Nephron progenitor cell (in vitro differentiated cells): ENCODE measurements at regions not wholly inside any gene's neighbourhood (a gene's known extent, or its start where the extent isn't known, plus 50 kb on each side); places are given as distances from the start of the nearest gene placed in this dataset.

Source experiments
- DNase-seq: peaks from one replicate; pipeline ENCODE4 v3.0.0; 2021
- H3K27ac Mint-ChIP-seq: 2 replicates; pipeline ENCODE4 v1.8.0; 2021; ENCODE audit warnings: mild to moderate bottlenecking, moderate library complexity, mixed read lengths
- H3K27me3 Mint-ChIP-seq: 2 replicates; pipeline ENCODE4 v1.8.0; 2021; ENCODE audit warnings: mild to moderate bottlenecking, low read depth, mixed read lengths; ENCODE audit not compliant: poor library complexity
- H3K36me3 Mint-ChIP-seq: 2 replicates; pipeline ENCODE4 v1.8.0; 2021; ENCODE audit warnings: low read depth, mixed read lengths
- H3K4me1 Mint-ChIP-seq: 2 replicates; pipeline ENCODE4 v1.8.0; 2021; ENCODE audit warnings: mixed read lengths
- H3K4me3 Mint-ChIP-seq: 2 replicates; pipeline ENCODE4 v1.8.0; 2021; ENCODE audit warnings: mild to moderate bottlenecking, moderate library complexity, mixed read lengths
- H3K9me3 Mint-ChIP-seq: 2 replicates; pipeline ENCODE4 v1.8.0; 2021; ENCODE audit warnings: mild to moderate bottlenecking, moderate library complexity, mixed read lengths
- TF ChIP-seq, protein P1 (sequence below): fragments of 200-600 bp; sonication (generic); IDR thresholded peaks from 2 replicates; pipeline ENCODE4 v1.5.0; 2021; ENCODE audit warnings: antibody characterized with exemption

DNA sequence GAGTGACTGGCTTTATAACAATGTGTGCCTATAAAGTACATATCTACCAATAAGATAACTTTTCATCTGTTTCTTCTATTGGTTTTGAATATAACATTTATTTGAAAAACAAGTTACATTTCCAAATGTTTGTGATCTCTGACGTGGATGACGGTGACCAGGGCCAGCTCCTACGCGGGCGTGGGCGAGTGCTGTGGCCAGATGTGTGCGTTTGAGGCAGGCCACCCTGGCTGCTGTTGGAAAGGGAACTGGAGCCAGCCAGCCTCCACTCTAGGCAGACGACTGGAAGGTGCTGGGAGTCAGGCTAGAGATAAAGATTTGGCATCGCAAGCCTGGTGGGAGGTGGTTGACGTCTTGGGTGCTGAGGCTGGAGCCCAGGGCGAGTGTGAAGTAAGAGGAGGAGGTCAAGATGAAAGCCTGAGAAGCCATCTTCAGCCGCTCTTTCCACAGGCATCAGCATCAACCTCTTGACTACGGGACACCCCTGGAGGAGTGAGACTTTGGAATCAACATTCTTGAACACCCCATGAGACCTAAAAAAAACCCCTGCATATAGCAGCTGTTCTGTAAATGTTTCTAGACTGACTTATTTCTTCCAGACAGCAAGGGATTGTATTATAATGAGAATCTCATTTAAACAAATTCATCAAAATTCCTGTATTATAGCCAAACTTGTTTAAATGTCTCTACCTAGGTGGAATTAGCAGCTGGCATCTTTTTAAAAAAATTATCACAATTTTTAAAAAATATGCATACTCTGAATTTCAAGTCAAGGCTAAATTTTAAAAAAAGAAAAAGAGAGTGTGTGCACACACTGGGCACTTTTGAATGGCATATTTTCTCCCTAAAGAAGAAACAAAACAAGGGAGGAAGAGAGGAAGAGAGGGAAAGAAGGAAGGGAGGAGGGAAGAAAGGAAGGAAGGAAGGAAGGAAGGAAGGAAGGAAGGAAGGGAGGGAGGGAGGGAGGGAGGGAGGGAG, 112.5 kb upstream of the SLC44A3 start:
- no peak overlapping the region for H3K4me3 Mint-ChIP-seq
- peaks cover 48% of the 10 kb centered on the region for H3K4me1 Mint-ChIP-seq
- TF ChIP-seq, protein P1, sequence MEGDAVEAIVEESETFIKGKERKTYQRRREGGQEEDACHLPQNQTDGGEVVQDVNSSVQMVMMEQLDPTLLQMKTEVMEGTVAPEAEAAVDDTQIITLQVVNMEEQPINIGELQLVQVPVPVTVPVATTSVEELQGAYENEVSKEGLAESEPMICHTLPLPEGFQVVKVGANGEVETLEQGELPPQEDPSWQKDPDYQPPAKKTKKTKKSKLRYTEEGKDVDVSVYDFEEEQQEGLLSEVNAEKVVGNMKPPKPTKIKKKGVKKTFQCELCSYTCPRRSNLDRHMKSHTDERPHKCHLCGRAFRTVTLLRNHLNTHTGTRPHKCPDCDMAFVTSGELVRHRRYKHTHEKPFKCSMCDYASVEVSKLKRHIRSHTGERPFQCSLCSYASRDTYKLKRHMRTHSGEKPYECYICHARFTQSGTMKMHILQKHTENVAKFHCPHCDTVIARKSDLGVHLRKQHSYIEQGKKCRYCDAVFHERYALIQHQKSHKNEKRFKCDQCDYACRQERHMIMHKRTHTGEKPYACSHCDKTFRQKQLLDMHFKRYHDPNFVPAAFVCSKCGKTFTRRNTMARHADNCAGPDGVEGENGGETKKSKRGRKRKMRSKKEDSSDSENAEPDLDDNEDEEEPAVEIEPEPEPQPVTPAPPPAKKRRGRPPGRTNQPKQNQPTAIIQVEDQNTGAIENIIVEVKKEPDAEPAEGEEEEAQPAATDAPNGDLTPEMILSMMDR = no peak
- no peak for DNase-seq
- no peak overlapping the region for H3K27ac Mint-ChIP-seq
- no peaks in the 10 kb centered on the region for H3K9me3 Mint-ChIP-seq
- peaks cover 12% of the 10 kb centered on the region for H3K27me3 Mint-ChIP-seq
- H3K36me3 Mint-ChIP-seq = no peaks in the 10 kb centered on the region

DNA sequence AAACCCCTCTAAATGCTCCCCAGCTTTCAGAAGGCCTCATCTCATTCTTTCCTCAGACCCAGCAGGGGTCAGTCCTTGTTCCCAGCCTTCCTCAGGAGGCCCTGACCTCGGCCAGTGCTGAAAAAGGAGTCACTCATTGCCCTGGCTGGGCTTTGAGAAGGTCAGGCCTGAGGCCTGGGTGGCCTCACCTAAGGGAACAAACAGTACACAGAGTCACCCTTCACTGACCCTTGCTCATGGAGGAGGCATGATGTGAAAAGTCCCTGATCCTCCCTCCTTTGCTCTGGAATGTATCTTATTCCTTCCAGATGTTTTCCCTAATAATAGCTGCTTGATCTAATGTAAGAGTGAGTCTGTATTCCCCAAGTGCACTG, 117.7 kb upstream of the SLC44A3 start:
- Mint-ChIP-seq H3K27ac (peak overlapping the region; percentile 89), H3K9me3 (peaks cover 6% of the 10 kb centered on the region), H3K27me3 (peaks cover 11% of the 10 kb centered on the region), H3K36me3 (peaks cover 6% of the 10 kb centered on the region), H3K4me1 (peaks cover 42% of the 10 kb centered on the region), H3K4me3 (no peak overlapping the region)
- no peak for DNase-seq
- TF ChIP-seq, protein P1 = no peak

DNA sequence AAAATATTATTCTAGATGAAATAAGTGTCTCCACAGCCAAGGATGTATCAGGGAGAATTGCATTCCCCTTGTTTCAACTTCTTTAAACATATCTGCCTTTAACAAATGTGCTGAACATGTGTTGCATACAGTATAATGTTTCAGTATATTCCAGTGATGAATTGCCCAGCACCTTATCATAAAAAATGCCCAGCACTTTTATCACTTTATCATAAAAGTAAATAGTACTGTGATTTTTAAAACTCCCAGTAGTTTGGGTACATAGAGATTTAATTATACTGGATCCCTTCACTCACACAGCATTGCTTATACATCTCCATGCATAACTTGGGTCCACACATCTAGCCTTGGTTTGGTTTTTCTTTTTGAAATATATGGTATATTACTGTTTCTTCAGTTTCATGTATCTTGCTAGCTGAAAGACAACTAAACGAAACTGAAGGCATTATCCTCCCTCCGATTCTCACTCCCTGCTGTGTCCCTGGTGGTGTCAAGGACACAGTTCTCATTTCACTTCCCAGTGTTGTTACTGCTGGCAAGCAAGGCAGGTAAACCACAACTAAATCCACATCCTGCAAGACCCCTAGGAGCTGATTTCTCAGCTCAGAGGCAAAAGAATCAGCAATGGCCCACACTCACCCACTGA, 118.2 kb upstream of the SLC44A3 start:
- peaks cover 6% of the 10 kb centered on the region for H3K36me3 Mint-ChIP-seq
- H3K27ac Mint-ChIP-seq = peak overlapping the region; percentile 89
- no peak for DNase-seq
- TF ChIP-seq, protein P1 = no peak
- H3K4me1 Mint-ChIP-seq = peaks cover 39% of the 10 kb centered on the region
- peaks cover 6% of the 10 kb centered on the region for H3K9me3 Mint-ChIP-seq
- no peak overlapping the region for H3K4me3 Mint-ChIP-seq
- peaks cover 11% of the 10 kb centered on the region for H3K27me3 Mint-ChIP-seq

DNA sequence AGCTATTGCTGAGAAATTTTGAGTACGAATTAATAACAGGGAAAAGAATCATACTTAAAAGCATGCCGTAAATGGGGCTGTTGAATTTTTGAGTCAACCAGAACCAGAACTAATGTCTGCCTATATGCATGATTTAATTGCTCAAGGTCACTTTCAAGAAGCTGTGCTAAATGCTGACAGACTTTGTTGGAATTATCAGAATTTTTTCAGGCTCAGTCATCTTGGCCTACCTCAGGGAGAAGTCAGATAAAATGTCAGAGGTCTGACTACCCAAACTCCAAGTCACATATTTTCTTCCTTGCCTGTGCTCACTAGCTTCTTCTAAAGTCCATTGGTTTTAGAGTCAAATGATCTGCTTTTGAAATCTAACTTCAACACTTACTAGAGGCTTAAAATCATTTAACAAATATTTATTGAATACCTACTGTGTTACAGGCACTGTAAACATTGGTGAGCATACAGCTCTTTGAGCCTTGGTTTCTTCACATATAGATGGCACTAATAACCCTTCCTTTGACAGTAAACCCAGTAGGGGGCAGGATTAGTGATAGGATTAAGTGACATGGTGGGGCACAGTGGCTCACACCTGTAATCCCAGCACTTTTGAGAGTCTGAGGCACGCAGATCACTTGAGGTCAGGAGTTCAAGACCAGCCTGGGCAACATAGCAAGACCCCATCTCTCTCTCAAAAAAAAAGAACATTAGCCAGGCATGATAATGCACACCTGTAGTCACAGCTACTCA, 121.2 kb upstream of the SLC44A3 start:
- peaks cover 6% of the 10 kb centered on the region for H3K36me3 Mint-ChIP-seq
- DNase-seq = no peak
- no peak overlapping the region for H3K4me3 Mint-ChIP-seq
- peaks cover 28% of the 10 kb centered on the region for H3K4me1 Mint-ChIP-seq
- H3K27me3 Mint-ChIP-seq = peaks cover 8% of the 10 kb centered on the region
- no peak overlapping the region for H3K27ac Mint-ChIP-seq
- peaks cover 6% of the 10 kb centered on the region for H3K9me3 Mint-ChIP-seq
- TF ChIP-seq, protein P1 = no peak

DNA sequence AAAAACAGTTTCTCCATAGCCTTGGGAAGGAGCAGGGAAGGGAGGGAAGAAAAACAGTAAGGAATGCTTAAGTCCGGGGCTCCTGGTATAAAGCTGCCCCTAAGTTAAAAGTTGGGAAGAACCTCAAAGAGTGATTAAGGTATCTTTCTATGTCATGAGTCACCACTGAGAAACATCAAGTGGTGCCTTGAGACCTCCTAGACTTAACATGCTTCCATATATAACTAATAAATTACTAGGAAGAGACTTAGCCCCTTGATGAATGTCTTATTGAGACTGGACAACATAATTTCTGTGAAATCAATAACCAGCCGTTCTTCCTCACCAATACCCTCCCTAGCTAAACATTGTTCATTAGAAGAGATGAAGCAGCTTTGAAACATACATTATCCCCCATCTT, 121.8 kb upstream of the SLC44A3 start:
- peaks cover 6% of the 10 kb centered on the region for H3K36me3 Mint-ChIP-seq
- H3K4me1 Mint-ChIP-seq = peaks cover 28% of the 10 kb centered on the region
- peaks cover 6% of the 10 kb centered on the region for H3K9me3 Mint-ChIP-seq
- DNase-seq = no peak
- H3K4me3 Mint-ChIP-seq = no peak overlapping the region
- peaks cover 8% of the 10 kb centered on the region for H3K27me3 Mint-ChIP-seq
- TF ChIP-seq, protein P1 = no peak
- H3K27ac Mint-ChIP-seq = no peak overlapping the region
